H1 (cell line): ENCODE measurements at regions not wholly inside any gene's neighbourhood (a gene's known extent, or its start where the extent isn't known, plus 50 kb on each side); places are given as distances from the start of the nearest gene placed in this dataset.

Experiments
- BCL11A ChIP-seq, 2 experiments: IDR thresholded peaks; one replicate each; pipeline ENCODE4 v1.6.1; 2011; ENCODE audit warnings: low read depth in 2 of 2, low read length in 2 of 2, mild to moderate bottlenecking in 2 of 2
- CHD1 ChIP-seq: IDR thresholded peaks from 2 replicates; pipeline ENCODE4 v1.6.1; 2012; ENCODE audit warnings: low read depth, low read length, improper control_type of control experiment
- EZH2 ChIP-seq: fragments of 200-600 bp; sonication (generic); IDR thresholded peaks from 2 replicates; pipeline ENCODE4 v1.7.1; 2012; ENCODE audit warnings: low read depth, mild to moderate bottlenecking, moderate library complexity, low read length, inconsistent platforms; ENCODE audit not compliant: severe bottlenecking
- GTF2F1 ChIP-seq: IDR thresholded peaks from 2 replicates; pipeline ENCODE4 v1.6.1; 2012; ENCODE audit warnings: low read depth, low read length, improper control_type of control experiment, borderline replicate concordance
- HDAC2 ChIP-seq, 2 experiments: fragments of 300-600 bp in 1 of 2; sonication (generic) in 1 of 2; IDR thresholded peaks; 2 replicates each; pipeline ENCODE4 v1.6.1; 2011 to 2012; ENCODE audit warnings: low read depth in 2 of 2, low read length in 2 of 2, mild to moderate bottlenecking in 2 of 2, moderate library complexity in 2 of 2, borderline replicate concordance in 1 of 2, inconsistent platforms in 1 of 2
- KDM1A ChIP-seq: fragments of 200-600, 300-600 bp; sonication (generic); IDR thresholded peaks from 2 replicates; pipeline ENCODE4 v1.7.1; 2016; ENCODE audit warnings: mild to moderate bottlenecking, low read length, borderline replicate concordance
- PHF8 ChIP-seq: fragments of 200-600 bp; sonication (generic); conservative IDR thresholded peaks from 2 replicates; pipeline ENCODE4 v1.7.1; 2012; ENCODE audit warnings: low read depth, mild to moderate bottlenecking, inconsistent platforms, low read length, moderate library complexity
- POU5F1 ChIP-seq: IDR thresholded peaks from 2 replicates; pipeline ENCODE4 v1.6.1; 2011; ENCODE audit warnings: low read depth, mild to moderate bottlenecking, low read length, moderate library complexity
- TF ChIP-seq, protein P1 (sequence below): fragments of 300-600 bp; sonication (generic); IDR thresholded peaks from 2 replicates; pipeline ENCODE4 v1.7.1; 2012; ENCODE audit warnings: low read length, moderate library complexity, mild to moderate bottlenecking, inconsistent platforms; ENCODE audit not compliant: insufficient replicate concordance

DNA sequence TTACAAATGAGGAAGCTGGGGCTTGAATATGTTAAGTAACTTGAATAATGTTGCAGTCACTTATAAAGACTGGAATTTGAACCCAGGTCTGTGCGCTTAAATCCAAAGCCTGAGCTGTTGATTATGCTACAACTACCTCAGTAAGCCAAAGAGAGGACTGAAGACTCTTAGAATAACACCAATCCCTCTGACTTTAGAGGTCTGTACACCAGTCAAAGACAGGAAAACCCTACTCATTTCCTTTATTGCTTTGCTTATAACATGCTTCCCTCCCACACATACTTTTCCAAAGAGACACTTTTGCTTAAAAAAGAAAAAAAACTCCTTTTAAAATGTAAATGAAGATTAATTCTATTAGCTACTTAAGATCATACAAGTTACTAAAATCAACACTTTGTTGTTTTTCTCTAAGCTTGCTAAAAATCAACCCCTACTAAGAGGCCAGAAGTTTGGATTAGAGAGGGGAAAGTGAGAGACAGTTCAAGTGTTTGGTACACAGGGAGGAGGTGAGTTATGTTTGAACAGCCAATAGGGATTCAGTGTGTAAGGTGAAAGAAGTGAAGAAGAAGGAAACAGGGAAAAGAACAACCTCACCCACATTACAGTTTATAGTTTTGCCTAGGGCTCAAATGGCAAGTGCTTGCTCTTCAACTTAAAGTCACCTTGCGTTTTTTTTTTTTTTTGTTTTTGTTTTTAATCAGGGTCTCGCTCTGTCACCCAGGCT is 74.8 kb downstream of the MDH2 start (continued):
- TF ChIP-seq KDM1A = no peak
- TF ChIP-seq PHF8 = no peak
- TF ChIP-seq CHD1 = no peak
- no peak for TF ChIP-seq GTF2F1
- TF ChIP-seq HDAC2 (IDR thresholded peaks at IDR 0.05; ENCODE audit: borderline replicate concordance in 1 of 2, low read depth in 2 of 2, low read length in 2 of 2) = no peak
- TF ChIP-seq, protein P1, sequence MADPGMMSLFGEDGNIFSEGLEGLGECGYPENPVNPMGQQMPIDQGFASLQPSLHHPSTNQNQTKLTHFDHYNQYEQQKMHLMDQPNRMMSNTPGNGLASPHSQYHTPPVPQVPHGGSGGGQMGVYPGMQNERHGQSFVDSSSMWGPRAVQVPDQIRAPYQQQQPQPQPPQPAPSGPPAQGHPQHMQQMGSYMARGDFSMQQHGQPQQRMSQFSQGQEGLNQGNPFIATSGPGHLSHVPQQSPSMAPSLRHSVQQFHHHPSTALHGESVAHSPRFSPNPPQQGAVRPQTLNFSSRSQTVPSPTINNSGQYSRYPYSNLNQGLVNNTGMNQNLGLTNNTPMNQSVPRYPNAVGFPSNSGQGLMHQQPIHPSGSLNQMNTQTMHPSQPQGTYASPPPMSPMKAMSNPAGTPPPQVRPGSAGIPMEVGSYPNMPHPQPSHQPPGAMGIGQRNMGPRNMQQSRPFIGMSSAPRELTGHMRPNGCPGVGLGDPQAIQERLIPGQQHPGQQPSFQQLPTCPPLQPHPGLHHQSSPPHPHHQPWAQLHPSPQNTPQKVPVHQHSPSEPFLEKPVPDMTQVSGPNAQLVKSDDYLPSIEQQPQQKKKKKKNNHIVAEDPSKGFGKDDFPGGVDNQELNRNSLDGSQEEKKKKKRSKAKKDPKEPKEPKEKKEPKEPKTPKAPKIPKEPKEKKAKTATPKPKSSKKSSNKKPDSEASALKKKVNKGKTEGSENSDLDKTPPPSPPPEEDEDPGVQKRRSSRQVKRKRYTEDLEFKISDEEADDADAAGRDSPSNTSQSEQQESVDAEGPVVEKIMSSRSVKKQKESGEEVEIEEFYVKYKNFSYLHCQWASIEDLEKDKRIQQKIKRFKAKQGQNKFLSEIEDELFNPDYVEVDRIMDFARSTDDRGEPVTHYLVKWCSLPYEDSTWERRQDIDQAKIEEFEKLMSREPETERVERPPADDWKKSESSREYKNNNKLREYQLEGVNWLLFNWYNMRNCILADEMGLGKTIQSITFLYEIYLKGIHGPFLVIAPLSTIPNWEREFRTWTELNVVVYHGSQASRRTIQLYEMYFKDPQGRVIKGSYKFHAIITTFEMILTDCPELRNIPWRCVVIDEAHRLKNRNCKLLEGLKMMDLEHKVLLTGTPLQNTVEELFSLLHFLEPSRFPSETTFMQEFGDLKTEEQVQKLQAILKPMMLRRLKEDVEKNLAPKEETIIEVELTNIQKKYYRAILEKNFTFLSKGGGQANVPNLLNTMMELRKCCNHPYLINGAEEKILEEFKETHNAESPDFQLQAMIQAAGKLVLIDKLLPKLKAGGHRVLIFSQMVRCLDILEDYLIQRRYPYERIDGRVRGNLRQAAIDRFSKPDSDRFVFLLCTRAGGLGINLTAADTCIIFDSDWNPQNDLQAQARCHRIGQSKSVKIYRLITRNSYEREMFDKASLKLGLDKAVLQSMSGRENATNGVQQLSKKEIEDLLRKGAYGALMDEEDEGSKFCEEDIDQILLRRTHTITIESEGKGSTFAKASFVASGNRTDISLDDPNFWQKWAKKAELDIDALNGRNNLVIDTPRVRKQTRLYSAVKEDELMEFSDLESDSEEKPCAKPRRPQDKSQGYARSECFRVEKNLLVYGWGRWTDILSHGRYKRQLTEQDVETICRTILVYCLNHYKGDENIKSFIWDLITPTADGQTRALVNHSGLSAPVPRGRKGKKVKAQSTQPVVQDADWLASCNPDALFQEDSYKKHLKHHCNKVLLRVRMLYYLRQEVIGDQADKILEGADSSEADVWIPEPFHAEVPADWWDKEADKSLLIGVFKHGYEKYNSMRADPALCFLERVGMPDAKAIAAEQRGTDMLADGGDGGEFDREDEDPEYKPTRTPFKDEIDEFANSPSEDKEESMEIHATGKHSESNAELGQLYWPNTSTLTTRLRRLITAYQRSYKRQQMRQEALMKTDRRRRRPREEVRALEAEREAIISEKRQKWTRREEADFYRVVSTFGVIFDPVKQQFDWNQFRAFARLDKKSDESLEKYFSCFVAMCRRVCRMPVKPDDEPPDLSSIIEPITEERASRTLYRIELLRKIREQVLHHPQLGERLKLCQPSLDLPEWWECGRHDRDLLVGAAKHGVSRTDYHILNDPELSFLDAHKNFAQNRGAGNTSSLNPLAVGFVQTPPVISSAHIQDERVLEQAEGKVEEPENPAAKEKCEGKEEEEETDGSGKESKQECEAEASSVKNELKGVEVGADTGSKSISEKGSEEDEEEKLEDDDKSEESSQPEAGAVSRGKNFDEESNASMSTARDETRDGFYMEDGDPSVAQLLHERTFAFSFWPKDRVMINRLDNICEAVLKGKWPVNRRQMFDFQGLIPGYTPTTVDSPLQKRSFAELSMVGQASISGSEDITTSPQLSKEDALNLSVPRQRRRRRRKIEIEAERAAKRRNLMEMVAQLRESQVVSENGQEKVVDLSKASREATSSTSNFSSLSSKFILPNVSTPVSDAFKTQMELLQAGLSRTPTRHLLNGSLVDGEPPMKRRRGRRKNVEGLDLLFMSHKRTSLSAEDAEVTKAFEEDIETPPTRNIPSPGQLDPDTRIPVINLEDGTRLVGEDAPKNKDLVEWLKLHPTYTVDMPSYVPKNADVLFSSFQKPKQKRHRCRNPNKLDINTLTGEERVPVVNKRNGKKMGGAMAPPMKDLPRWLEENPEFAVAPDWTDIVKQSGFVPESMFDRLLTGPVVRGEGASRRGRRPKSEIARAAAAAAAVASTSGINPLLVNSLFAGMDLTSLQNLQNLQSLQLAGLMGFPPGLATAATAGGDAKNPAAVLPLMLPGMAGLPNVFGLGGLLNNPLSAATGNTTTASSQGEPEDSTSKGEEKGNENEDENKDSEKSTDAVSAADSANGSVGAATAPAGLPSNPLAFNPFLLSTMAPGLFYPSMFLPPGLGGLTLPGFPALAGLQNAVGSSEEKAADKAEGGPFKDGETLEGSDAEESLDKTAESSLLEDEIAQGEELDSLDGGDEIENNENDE = no peak
- TF ChIP-seq BCL11A (IDR thresholded peaks at IDR 0.05; ENCODE audit: low read depth in 2 of 2, low read length in 2 of 2) = no peak
- TF ChIP-seq POU5F1 = no peak
- TF ChIP-seq EZH2 = no peak
